Urinary bladder (tissue), 3 donors: ENCODE measurements at regions not wholly inside any gene's neighbourhood (a gene's known extent, or its start where the extent isn't known, plus 50 kb on each side); places are given as distances from the start of the nearest gene placed in this dataset.

Source experiments
- DNase-seq: peaks from one replicate; pipeline ENCODE4 v3.0.0-alpha.2; 2015; ENCODE audit errors: extremely low spot score
- H3K27ac ChIP-seq: one replicate; pipeline ENCODE4 v1.5.1; 2013; ENCODE audit warnings: low read depth, mild to moderate bottlenecking, moderate library complexity
- H3K36me3 ChIP-seq: one replicate; pipeline ENCODE4 v1.6.1; 2013; ENCODE audit warnings: mild to moderate bottlenecking, moderate library complexity; ENCODE audit not compliant: insufficient read depth
- H3K4me1 ChIP-seq: one replicate; pipeline ENCODE4 v1.6.1; 2013; ENCODE audit warnings: mild to moderate bottlenecking, moderate library complexity; ENCODE audit not compliant: insufficient read depth
- H3K4me3 ChIP-seq: one replicate; pipeline ENCODE4 v1.5.1; 2013; ENCODE audit warnings: low read depth, low read length
- WGBS: extraction: QIAGEN DNeasy Blood & Tissue Kit; methylation state at CpG from one replicate; pipeline ENCODE4 v1.1.7; 2013; 5-methylcytosine and 5-hydroxymethylcytosine counted together
- donor health status: healthy with polysubstance abuse.
- donor health status: healthy.

DNA sequence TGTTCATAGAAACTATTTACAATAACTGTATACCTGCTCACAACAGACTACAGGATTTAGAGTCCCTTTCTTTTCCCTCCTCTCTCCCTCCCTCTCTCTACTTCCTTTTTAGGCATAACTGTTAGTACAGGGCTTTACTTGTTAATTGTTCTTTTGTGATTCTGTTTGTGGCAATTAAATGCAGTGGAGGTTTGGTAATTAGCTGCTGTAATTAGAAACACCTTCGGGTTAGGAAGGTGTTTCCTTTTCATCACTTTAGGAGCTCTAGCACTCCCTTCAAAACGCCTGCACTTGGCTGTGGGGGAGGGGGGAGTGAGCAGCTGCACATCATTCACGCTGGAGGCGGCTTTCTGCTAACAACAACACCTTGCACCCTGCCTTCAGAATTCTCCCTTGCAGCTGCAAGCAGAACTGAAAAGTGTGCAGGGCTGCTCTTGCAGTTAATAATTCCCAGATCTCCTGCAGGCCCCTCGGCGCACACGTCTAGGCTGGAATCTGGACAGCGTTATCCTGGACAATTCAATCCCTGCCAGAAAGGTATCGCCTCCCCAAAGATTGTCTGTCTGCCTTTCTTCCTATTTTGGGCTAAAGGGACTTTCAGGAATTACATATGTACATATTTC lies 242.6 kb upstream of the RGMA start:
- WGBS: 23% methylated on average over 9 of the region's 9 CpGs

GRCh38 chr15:93330912-93331544 lies 242.0 kb upstream of the RGMA start:
- no peaks in the 10 kb centered on the region for H3K36me3 ChIP-seq
- H3K4me1 ChIP-seq: no peaks in the 10 kb centered on the region
- H3K27ac ChIP-seq: no peak overlapping the region
- 74% methylated on average over 6 of the region's 6 CpGs for WGBS
- no peak for DNase-seq
- H3K4me3 ChIP-seq: no peak overlapping the region

More for the DNA sequence above, 242.6 kb upstream of the RGMA start:
- Histone ChIP-seq H3K27ac (no peak overlapping the region), H3K36me3 (no peaks in the 10 kb centered on the region), H3K4me1 (no peaks in the 10 kb centered on the region), H3K4me3 (no peak overlapping the region)
- DNase-seq: no peak

- DNase-seq: no peak
- Histone ChIP-seq H3K4me1 (no peaks in the 10 kb centered on the region), H3K4me3 (no peak overlapping the region), H3K27ac (no peak overlapping the region), H3K36me3 (no peaks in the 10 kb centered on the region)
- WGBS: 48% methylated on average over 2 of the region's 2 CpGs
These were observed 238.4 kb upstream of the RGMA start for GRCh38 chr15:93327364-93327763.

DNA sequence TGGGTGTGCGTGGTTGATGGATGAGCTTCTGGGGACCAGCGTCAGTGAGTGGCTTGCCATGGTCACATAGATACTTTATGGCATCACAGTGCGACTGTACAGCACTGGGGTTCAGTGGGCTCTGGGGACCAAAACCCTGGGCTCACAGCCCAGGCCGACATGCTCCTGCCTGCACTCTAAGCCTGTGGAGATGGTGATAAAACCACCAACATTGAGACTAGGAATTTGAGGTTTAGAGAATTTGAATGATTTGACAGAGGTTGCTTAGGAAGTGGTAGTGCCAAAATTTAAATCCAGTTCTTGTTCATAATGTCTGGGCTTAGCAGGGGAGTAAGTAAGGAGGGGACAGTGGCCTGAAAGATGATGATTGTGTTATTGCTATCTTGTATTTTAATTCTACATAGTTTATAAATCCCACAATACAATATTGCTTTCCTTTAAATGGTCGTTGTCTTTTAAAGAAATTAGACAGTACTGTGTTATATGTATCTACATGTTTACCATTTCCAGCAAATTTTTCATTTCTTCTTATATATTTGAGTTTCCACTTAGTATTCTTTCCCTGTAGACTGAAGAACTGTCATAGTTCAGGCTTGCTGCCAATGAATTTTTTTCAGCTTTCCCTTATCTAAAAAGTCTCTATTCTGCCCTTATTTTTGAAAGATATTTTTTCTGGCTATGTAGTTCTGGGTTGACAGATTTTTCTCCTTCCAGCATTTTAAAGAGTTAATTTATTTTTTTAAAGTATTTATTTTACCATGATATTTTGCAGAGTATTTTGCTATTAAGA lies 235.4 kb upstream of the RGMA start:
- no peaks in the 10 kb centered on the region for H3K36me3 ChIP-seq
- H3K4me3 ChIP-seq: no peak overlapping the region
- no peaks in the 10 kb centered on the region for H3K4me1 ChIP-seq
- 79% methylated on average over 5 of the region's 5 CpGs for WGBS
- DNase-seq: no peak
- no peak overlapping the region for H3K27ac ChIP-seq

- no peak for DNase-seq
- Histone ChIP-seq H3K4me3 (no peak overlapping the region), H3K36me3 (no peaks in the 10 kb centered on the region), H3K4me1 (no peaks in the 10 kb centered on the region), H3K27ac (no peak overlapping the region)
- WGBS: 65% methylated on average over 9 of the region's 9 CpGs
These were observed 232.9 kb upstream of the RGMA start for GRCh38 chr15:93321881-93322282.

- H3K27ac ChIP-seq: no peak overlapping the region
- WGBS: 87% methylated on average over 19 of the region's 19 CpGs
These were observed 230.3 kb upstream of the RGMA start for GRCh38 chr15:93319121-93319814.

DNA sequence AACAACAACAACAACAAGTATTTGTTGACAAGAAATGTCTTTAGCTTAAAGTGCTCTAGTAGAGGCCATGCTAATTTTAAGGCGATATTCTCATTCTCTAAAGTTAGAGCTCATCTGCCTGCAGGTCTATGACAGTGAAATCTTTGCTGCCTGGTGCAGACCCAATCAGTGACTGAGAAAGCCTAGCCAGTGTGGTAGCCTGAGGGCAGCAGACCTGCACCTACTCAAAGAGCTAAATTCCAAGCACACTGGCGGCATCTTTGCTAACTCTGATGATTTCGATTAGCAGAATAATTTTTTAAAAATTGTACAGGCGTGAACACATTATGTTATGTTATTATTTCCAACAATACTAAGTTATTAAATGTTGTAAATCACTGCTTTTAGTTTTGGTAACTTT lies 228.8 kb upstream of the RGMA start:
- Histone ChIP-seq H3K36me3 (no peaks in the 10 kb centered on the region), H3K4me3 (no peak overlapping the region), H3K27ac (no peak overlapping the region), H3K4me1 (no peaks in the 10 kb centered on the region)
- WGBS: 97% methylated on average over 4 of the region's 4 CpGs
- DNase-seq: no peak

More at GRCh38 chr15:93319121-93319814, 230.3 kb upstream of the RGMA start:
- no peak for DNase-seq
- Histone ChIP-seq H3K4me3 (no peak overlapping the region), H3K4me1 (no peaks in the 10 kb centered on the region), H3K36me3 (no peaks in the 10 kb centered on the region)

GRCh38 chr15:93314245-93314644 lies 225.2 kb upstream of the RGMA start:
- DNase-seq: no peak
- Histone ChIP-seq H3K36me3 (no peaks in the 10 kb centered on the region), H3K4me1 (no peaks in the 10 kb centered on the region), H3K4me3 (no peak overlapping the region), H3K27ac (no peak overlapping the region)
- 92% methylated on average over 5 of the region's 5 CpGs for WGBS

GRCh38 chr15:93312891-93313486 lies 224.0 kb upstream of the RGMA start:
- Histone ChIP-seq H3K4me1 (no peaks in the 10 kb centered on the region), H3K27ac (no peak overlapping the region)
- WGBS: 52% methylated on average over 7 of the region's 7 CpGs

DNA sequence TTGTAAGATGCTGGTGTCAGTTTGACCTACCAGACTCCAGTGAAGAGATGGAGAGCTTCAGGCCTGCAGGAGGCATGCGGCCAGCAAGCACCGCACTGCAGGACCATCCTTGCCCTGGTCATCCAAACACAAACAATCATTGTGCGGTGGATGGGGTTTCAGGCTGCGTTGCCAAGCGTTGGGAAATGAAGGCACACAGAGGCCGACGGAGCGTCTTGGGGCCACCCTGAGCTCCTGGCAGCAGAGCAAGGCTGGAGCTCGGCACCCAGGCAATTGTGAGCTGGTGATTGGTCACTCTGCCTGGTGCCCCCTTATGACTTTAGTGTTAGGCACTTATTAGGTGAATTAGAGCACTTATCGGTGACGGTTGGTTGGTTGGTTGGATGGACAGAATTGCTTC lies 222.6 kb upstream of the RGMA start:
- Histone ChIP-seq H3K4me3 (no peak overlapping the region), H3K4me1 (no peaks in the 10 kb centered on the region), H3K36me3 (no peaks in the 10 kb centered on the region), H3K27ac (no peak overlapping the region)
- 80% methylated on average over 11 of the region's 11 CpGs for WGBS
- DNase-seq: no peak

More at GRCh38 chr15:93312891-93313486, 224.0 kb upstream of the RGMA start:
- no peaks in the 10 kb centered on the region for H3K36me3 ChIP-seq
- no peak overlapping the region for H3K4me3 ChIP-seq
- DNase-seq: no peak

DNA sequence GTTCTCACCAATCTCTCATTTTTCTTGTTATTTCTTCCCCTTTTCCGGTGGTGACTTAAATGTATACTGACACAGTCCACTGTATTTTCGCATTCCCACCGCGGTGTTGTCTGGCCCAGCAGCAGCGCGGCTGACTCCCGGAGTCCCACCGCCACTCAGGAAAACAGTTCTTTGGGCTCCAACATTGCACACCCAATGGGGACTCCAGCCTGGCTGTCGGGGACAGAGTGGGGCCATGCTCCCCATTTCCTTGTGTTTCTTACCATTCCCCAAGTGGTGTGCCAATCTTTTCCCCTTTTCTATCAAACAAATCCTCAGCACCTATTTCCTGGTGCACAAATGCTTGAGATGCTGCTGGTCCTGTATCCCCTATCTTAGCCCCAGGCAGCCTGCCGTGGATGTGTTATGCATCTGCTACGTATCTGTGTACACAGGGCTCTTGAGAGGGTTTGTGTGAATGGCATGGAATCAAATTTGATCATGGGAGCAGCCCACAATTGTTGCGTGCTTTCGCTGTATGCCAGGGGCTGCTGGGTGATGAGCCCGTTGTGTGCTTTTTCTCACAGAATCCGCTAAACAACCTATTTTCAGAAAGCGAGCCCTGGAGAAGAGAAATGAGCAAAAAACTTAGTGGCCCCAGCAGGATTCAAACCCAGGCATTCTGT lies 219.1 kb upstream of the RGMA start:
- DNase-seq: no peak
- Histone ChIP-seq H3K36me3 (no peaks in the 10 kb centered on the region), H3K27ac (no peak overlapping the region), H3K4me3 (no peak overlapping the region), H3K4me1 (no peaks in the 10 kb centered on the region)
- 95% methylated on average over 16 of the region's 16 CpGs for WGBS

DNA sequence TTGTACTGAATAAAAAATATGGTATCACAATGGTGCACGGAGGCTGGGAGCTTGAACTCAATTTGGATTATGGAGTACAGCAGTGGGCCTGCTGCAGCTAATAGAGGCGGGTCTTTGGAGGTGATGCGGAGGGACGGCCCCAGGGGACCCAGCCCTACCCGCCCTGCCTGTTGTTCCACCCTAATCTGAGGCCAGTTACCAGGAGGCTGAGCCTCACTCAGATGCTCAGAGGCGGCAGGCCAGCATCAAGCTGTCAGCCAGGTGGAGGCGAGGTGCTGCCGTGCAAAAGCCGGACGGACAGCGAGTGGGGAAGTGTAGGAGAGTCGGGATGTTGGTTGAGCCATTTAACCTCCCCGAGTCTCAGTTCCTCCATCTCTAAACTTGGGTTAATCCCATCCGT lies 218.5 kb upstream of the RGMA start:
- 90% methylated on average over 14 of the region's 14 CpGs for WGBS
- no peak overlapping the region for H3K4me3 ChIP-seq
- no peaks in the 10 kb centered on the region for H3K36me3 ChIP-seq
- H3K4me1 ChIP-seq: no peaks in the 10 kb centered on the region
- H3K27ac ChIP-seq: no peak overlapping the region
- no peak for DNase-seq

GRCh38 chr15:93305306-93305705 lies 216.3 kb upstream of the RGMA start:
- peaks cover 1% of the 10 kb centered on the region for H3K4me1 ChIP-seq
- H3K4me3 ChIP-seq: no peak overlapping the region
- DNase-seq: no peak
- 66% methylated on average over 2 of the region's 2 CpGs for WGBS
- H3K36me3 ChIP-seq: no peaks in the 10 kb centered on the region
- no peak overlapping the region for H3K27ac ChIP-seq
